ENCODE measurements at regions not wholly inside any gene's neighbourhood (a gene's known extent, or its start where the extent isn't known, plus 50 kb on each side); places are given as distances from the start of the nearest gene placed in this dataset.

GRCh38 chr1:234968451-234968850, 160.2 kb downstream of the TOMM20 start:
- H3K27ac Mint-ChIP-seq = no peak overlapping the region
- no peak for DNase-seq
- peaks cover 7% of the 10 kb centered on the region for H3K36me3 Mint-ChIP-seq (ENCODE audit: insufficient read depth)
- no peaks in the 10 kb centered on the region for H3K9me3 Mint-ChIP-seq
- peaks cover 38 to 47% of the 10 kb centered on the region in 2 donors for H3K4me1 Mint-ChIP-seq (ENCODE audit: low read depth in 2 of 2)
- no peak for ATAC-seq (replicated peaks)
- no peak overlapping the region for H3K4me3 Mint-ChIP-seq
- no peaks in the 10 kb centered on the region for H3K27me3 Mint-ChIP-seq

DNA sequence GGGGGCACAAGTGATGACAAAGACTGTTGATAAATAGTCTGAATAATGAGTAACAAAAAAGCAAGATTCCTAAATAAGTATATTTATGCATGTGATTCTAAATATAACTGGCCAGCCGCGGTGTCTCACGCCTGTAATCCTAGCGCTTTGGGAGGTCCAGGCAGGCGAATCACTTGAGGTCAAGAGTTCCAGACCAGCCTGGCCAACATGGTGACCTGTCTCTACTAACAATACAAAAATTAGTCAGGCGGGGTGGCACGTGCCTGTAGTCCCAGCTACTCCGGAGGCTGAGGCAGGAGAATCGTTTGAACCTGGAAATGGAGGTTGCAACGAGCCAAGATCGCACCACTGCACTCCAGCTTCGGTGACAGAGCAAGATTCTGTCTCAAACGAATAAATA, 161.5 kb downstream of the TOMM20 start:
- no peak overlapping the region for H3K4me3 Mint-ChIP-seq
- peaks cover 11% of the 10 kb centered on the region for H3K36me3 Mint-ChIP-seq (ENCODE audit: insufficient read depth)
- H3K27ac Mint-ChIP-seq = no peak overlapping the region
- H3K27me3 Mint-ChIP-seq = no peaks in the 10 kb centered on the region
- H3K4me1 Mint-ChIP-seq (ENCODE audit: low read depth in 2 of 2) = peaks cover 42 to 53% of the 10 kb centered on the region in 2 donors
- no peaks in the 10 kb centered on the region for H3K9me3 Mint-ChIP-seq
- ATAC-seq (replicated peaks) (no peak), DNase-seq (no peak)

DNA sequence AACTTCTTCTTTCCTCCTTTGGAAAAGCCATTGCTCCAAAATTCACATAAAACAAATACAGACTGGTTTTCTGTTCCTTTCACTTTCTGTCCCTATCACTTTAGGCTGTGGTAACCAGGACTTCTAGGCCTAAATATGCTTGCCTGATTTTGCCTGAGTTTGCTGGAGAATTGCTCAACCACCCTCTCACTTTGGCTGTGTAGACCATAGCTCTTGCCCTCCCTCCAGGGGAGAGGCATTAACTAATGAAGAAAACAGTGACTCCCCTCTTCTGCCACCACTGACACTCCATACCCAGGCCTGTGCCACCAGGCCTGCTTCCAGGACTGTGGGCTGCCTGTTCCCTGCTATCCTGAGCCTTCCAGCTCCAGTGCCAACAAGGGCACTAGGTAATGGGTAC, 163.5 kb downstream of the TOMM20 start:
- Mint-ChIP-seq H3K27ac (peak overlapping the region; percentile 29 to 88), H3K4me3 (peak overlapping the region; percentile 10 to 15), H3K27me3 (no peaks in the 10 kb centered on the region), H3K36me3 (ENCODE audit: insufficient read depth) (peaks cover 11% of the 10 kb centered on the region), H3K9me3 (no peaks in the 10 kb centered on the region), H3K4me1 (ENCODE audit: low read depth in 2 of 2) (peaks cover 44 to 48% of the 10 kb centered on the region in 2 donors)
- DNase-seq = no peak
- ATAC-seq (replicated peaks) = no peak

- peaks cover 44 to 50% of the 10 kb centered on the region in 2 donors for H3K4me1 Mint-ChIP-seq (ENCODE audit: low read depth in 2 of 2)
- H3K4me3 Mint-ChIP-seq = peak overlapping the region; percentile 66 to 72
- peak overlapping the region; percentile 91 to 95 for H3K27ac Mint-ChIP-seq
- no peak for DNase-seq
- H3K36me3 Mint-ChIP-seq (ENCODE audit: insufficient read depth) = peaks cover 11% of the 10 kb centered on the region
- ATAC-seq (replicated peaks) = no peak
- H3K9me3 Mint-ChIP-seq = no peaks in the 10 kb centered on the region
- no peaks in the 10 kb centered on the region for H3K27me3 Mint-ChIP-seq
Observed at GRCh38 chr1:234963904-234964702, 164.5 kb downstream of the TOMM20 start.

DNA sequence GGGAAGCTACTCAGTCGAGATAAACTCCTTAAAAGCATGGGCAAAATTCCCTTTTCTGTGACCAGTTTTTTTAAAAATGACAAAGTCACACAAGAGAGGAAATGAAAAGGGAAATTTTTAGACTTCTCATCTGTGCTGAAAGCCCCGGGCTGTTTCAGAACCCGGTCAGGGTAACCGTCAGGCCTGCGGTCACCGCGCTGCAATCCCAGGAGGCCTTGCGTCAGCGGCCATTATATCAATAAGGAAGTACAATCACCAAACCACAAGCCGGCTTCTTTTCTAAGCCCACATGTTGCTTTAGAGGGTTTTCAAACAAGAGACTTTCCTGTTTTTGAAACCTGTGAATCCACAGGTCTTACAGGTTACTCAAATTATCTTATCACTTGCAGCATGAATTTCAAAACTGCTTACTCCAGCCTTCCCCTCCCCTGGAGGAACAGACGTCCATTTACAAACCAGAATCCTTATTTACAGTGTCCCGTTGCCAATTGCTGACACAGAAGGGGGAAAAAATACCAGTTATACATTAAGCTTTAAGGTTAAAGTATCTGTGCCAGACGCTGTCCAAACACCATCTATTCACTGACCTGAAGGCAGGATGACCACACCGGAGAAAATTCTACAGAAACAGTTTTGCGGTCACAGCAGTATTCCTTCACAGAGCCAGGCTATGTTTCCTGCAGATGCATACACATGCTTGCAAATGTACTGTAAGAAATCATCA, 165.3 kb downstream of the TOMM20 start:
- ATAC-seq (replicated peaks) = peak; percentile 94
- H3K4me3 Mint-ChIP-seq = peak overlapping the region; percentile 66 to 72
- H3K4me1 Mint-ChIP-seq (ENCODE audit: low read depth in 2 of 2) = peaks cover 43 to 53% of the 10 kb centered on the region in 2 donors
- H3K27ac Mint-ChIP-seq = peak overlapping the region; percentile 91 to 95
- H3K27me3 Mint-ChIP-seq = no peaks in the 10 kb centered on the region
- peak; percentile 79 to 80 (median 79) for DNase-seq
- no peaks in the 10 kb centered on the region for H3K9me3 Mint-ChIP-seq
- peaks cover 11% of the 10 kb centered on the region for H3K36me3 Mint-ChIP-seq (ENCODE audit: insufficient read depth)

DNA sequence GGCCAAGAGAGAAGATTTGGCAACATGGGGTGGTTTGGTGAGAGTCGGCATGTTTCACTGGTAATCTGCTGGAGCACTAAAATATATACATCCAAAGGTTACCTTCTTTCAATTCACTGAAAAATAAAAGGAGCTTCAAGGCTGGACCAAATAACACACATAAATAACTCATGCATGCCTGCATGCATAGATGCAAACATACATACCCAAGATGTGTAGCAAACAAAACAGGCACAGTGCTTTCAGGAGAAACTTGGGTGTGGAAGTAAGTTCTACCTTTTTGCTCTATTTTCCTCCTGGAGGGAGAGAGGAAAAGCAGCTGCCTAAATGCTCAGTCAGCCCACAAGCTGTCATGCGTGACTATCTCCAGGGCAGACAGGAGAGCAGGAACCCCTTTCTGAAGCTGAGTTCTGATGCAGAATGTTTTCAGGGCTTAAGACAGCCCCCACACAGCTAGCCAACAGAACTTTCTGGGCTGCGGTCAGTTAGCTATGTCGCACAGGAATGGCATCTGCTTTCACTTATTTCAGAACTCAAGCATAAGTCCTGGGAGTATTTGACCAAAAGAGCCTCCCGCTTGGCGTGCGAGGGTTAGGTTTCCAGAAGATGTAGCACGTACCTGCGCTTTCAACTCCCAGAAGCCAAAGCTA, 166.2 kb downstream of the TOMM20 start:
- Mint-ChIP-seq H3K36me3 (ENCODE audit: insufficient read depth) (peaks cover 11% of the 10 kb centered on the region), H3K4me1 (ENCODE audit: low read depth in 2 of 2) (peaks cover 43 to 53% of the 10 kb centered on the region in 2 donors), H3K27ac (peak overlapping the region; percentile 91 to 95), H3K9me3 (no peaks in the 10 kb centered on the region), H3K4me3 (peak overlapping the region; percentile 66 to 72), H3K27me3 (no peaks in the 10 kb centered on the region)
- no peak for DNase-seq
- peak; percentile 13 for ATAC-seq (replicated peaks)

DNA sequence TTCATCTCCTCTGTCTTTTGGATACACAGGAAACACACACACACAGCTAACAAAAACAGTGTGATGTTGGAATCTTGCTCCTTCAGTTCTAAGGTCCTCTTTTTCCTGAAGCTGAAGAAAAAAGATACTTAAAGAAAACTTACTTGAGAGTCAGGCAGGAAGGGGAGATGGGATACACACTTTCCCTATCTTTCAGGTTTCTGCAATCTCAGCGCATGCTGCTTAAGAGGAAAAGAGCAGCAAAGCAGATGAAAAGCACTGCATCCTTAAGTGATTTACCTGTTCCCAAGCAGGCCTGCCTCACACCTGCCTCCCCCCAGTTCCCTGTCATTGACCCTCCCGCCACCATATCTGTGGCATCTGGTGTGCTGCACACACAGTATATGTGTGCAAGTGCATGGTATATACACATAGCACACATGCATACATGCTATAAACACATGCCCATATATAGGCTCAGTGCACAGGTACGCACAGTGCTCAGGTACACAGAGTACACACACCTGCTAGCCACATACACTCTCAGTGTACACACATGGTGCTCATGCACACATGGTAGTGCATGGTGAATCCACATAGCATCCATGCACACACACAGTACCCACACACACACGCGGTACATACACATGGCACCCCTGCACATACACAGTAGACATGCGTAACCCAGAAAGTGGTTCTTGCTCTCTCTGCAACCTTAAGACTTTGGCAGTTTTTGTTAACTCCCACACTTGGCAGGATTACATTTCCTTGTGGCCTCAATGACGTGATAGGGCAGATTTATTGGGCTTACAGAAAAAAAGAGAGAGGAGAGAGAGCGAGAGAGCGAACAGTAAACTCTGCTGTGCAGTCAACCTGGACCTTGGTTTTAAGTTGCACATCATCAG, 166.9 kb downstream of the TOMM20 start:
- no peak for DNase-seq
- Mint-ChIP-seq H3K9me3 (no peaks in the 10 kb centered on the region), H3K4me1 (ENCODE audit: low read depth in 2 of 2) (peaks cover 47 to 53% of the 10 kb centered on the region in 2 donors), H3K27me3 (no peaks in the 10 kb centered on the region), H3K4me3 (peak overlapping the region; percentile 66 to 72), H3K36me3 (ENCODE audit: insufficient read depth) (peaks cover 11% of the 10 kb centered on the region), H3K27ac (peak overlapping the region; percentile 91 to 95)
- no peak for ATAC-seq (replicated peaks)

DNA sequence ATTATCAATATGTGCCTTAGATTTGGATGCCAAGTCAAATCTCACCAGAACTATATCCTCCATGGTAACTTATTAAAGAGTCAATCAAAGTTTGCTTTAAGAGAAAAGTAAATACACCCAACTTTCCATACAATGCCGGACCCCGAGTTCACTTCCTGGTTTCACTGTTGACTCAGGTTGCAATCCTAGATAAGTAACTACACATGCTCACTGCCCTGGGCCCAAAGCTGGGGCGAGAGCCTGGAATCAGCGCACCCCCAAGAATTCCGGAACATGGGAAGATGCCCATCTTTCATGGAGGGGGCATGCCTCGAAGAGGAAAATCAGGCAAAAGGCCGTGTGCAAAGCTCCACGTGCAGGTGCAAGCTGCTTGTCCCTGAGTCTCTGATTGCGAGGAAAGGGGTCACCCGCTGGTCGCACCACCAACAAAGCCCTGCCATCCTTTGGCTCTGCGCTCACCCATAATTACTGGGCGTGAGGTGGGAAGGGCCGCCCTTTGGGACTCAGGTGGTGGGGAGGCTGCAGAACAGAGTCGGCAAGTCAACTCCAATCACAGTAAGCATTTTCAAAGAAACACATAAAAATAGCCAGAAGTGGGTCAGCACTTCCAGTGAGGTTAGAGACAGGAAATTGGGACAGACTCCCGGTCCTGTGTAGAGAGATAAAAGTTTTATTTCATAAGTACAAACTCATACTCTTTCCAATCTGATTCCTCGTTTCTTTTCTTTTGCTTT, 167.7 kb downstream of the TOMM20 start:
- Mint-ChIP-seq H3K27me3 (no peaks in the 10 kb centered on the region), H3K4me3 (no peak overlapping the region), H3K4me1 (ENCODE audit: low read depth in 2 of 2) (peaks cover 47 to 53% of the 10 kb centered on the region in 2 donors), H3K27ac (peak overlapping the region in 1 of 2 donors; percentile 44), H3K36me3 (ENCODE audit: insufficient read depth) (peaks cover 11% of the 10 kb centered on the region), H3K9me3 (no peaks in the 10 kb centered on the region)
- ATAC-seq (replicated peaks) (no peak), DNase-seq (no peak)

- ATAC-seq (replicated peaks) (no peak), DNase-seq (no peak)
- H3K27ac Mint-ChIP-seq = peak overlapping the region; percentile 16 to 44
- H3K9me3 Mint-ChIP-seq = no peaks in the 10 kb centered on the region
- no peaks in the 10 kb centered on the region for H3K27me3 Mint-ChIP-seq
- peaks cover 52 to 57% of the 10 kb centered on the region in 2 donors for H3K4me1 Mint-ChIP-seq (ENCODE audit: low read depth in 2 of 2)
- peaks cover 8% of the 10 kb centered on the region for H3K36me3 Mint-ChIP-seq (ENCODE audit: insufficient read depth)
- no peak overlapping the region for H3K4me3 Mint-ChIP-seq
Observed at GRCh38 chr1:234958706-234959657, 169.7 kb downstream of the TOMM20 start.

DNA sequence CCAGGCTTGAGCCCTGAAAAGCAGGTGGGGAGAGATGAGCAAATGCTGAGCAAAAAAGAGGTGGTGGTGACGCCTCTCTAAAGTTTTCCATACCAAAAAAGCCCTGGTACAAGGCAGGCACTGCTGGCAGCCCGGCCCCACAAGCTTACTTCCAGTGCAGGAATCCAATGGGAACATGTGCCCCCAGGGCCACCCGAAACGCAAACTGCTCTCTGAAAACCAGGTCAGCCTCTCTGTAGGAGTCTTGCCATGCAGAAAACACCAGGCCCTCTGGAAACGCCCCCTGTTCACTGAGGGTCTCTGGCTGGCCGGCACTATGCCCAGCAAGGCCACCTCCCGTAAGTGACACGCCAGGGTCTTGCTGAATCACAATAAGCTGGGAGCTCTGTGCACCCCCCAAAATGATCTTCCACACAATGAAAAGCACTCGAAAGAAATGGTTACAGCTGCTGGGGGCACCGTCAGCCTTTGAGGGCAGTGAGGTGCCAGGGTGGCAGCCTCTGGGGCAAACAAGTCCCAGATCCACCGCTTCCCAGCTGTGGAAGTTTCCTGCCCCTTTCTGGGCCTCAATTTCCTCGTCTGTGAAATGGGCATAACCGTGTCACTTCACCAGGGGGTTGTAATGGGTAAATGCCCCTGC, 170.5 kb downstream of the TOMM20 start:
- no peak for ATAC-seq (replicated peaks)
- Mint-ChIP-seq H3K27me3 (no peaks in the 10 kb centered on the region), H3K4me1 (ENCODE audit: low read depth in 2 of 2) (peaks cover 49 to 50% of the 10 kb centered on the region in 2 donors), H3K36me3 (ENCODE audit: insufficient read depth) (peaks cover 3% of the 10 kb centered on the region), H3K4me3 (no peak overlapping the region), H3K27ac (no peak overlapping the region), H3K9me3 (no peaks in the 10 kb centered on the region)
- no peak for DNase-seq

DNA sequence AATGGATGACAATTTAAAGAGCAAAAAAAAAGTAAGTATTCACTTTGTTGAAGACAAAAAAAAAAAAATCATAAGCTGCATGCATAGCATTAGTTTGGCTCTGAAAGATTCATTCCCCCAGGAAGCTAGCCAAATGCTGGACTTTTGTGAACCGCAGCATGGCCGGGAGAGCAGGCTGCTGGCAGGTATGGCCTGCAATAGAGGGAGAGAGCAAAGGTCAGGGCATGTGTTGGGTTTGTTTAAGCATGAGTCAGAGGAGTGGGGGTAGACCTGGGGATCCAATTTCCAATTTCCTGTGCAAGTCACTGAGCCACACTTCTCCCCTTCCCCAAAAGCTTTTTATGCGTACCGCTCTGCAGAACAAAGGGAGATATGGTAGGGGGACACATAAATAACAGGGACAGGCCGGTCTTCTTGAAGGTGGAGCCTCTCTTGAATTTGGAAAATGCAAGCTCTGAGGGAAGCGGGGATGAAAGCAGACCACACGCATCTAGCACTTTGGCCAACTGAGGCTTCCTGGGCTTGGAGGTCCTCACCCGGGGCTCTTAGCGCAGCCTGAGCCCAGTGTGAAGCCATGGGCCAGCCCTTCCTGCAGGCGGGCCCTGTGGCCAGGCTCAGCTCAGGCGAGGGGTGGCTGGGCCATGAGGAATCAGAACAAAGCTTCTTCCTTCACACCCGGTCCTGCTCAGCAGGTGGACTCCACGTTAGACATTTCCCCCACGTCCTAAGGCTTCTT, 171.1 kb downstream of the TOMM20 start:
- no peak for ATAC-seq (replicated peaks)
- no peaks in the 10 kb centered on the region for H3K9me3 Mint-ChIP-seq
- H3K27ac Mint-ChIP-seq = peak overlapping the region in 1 of 2 donors; percentile 65

More for the DNA sequence above, 171.1 kb downstream of the TOMM20 start:
- DNase-seq = no peak
- H3K36me3 Mint-ChIP-seq (ENCODE audit: insufficient read depth) = no peaks in the 10 kb centered on the region
- H3K27me3 Mint-ChIP-seq = no peaks in the 10 kb centered on the region
- peaks cover 43% of the 10 kb centered on the region in 2 donors for H3K4me1 Mint-ChIP-seq (ENCODE audit: low read depth in 2 of 2)
- no peak overlapping the region for H3K4me3 Mint-ChIP-seq

All from effector memory CD8-positive, alpha-beta T cell (primary cell).